Smooth muscle cell (in vitro differentiated cells): ENCODE measurements at regions not wholly inside any gene's neighbourhood (a gene's known extent, or its start where the extent isn't known, plus 50 kb on each side); places are given as distances from the start of the nearest gene placed in this dataset.

Experiments used
- DNase-seq: peaks from one replicate; lab custom pipeline; 2025; ENCODE audit not compliant: unreplicated experiment; lab: John Stamatoyannopoulos, UW
- H2AFZ ChIP-seq: fragments of 200-600 bp; sonication (generic); 2 replicates; pipeline ENCODE4 v1.6.0; 2016; ENCODE audit warnings: antibody characterized with exemption, low read depth, mild to moderate bottlenecking
- H3F3A ChIP-seq: fragments of 200-600 bp; sonication (generic); 2 replicates; pipeline ENCODE4 v1.6.0; 2017; ENCODE audit warnings: antibody characterized with exemption, low read depth
- H3K27ac ChIP-seq: fragments of 200-600 bp; sonication (generic); 2 replicates; pipeline ENCODE4 v1.5.1; 2016; ENCODE audit warnings: low read depth, mild to moderate bottlenecking
- H3K27me3 ChIP-seq: fragments of 200-600 bp; sonication (generic); 2 replicates; pipeline ENCODE4 v1.6.1; 2016; ENCODE audit warnings: low read depth, mild to moderate bottlenecking
- H3K36me3 ChIP-seq: fragments of 200-600 bp; sonication (generic); 2 replicates; pipeline ENCODE4 v1.5.1; 2016; ENCODE audit warnings: low read depth
- H3K4me1 ChIP-seq: fragments of 200-600 bp; sonication (generic); 2 replicates; pipeline ENCODE4 v1.5.1; 2016; ENCODE audit warnings: low read depth
- H3K4me2 ChIP-seq: fragments of 200-600 bp; sonication (generic); 2 replicates; pipeline ENCODE4 v1.6.0; 2016; ENCODE audit warnings: mild to moderate bottlenecking
- H3K4me3 ChIP-seq: fragments of 200-600 bp; sonication (generic); 2 replicates; pipeline ENCODE4 v1.5.1; 2016; ENCODE audit warnings: mild to moderate bottlenecking
- H3K79me2 ChIP-seq: fragments of 200-600 bp; sonication (generic); 2 replicates; pipeline ENCODE4 v1.6.0; 2016; ENCODE audit warnings: low read depth, mild to moderate bottlenecking
- H3K9ac ChIP-seq: fragments of 200-600 bp; sonication (generic); 2 replicates; pipeline ENCODE4 v1.6.0; 2016; ENCODE audit warnings: low read depth
- H3K9me3 ChIP-seq: fragments of 200-600 bp; sonication (generic); replicated peaks from 2 replicates; pipeline ENCODE4 v1.5.1; 2016; ENCODE audit warnings: low read depth
- H4K20me1 ChIP-seq: fragments of 200-600 bp; sonication (generic); 2 replicates; pipeline ENCODE4 v1.6.0; 2016; ENCODE audit warnings: low read depth
- CTCF ChIP-seq: fragments of 200-600 bp; sonication (generic); IDR thresholded peaks from 2 replicates; pipeline ENCODE4 v1.5.1; 2017; ENCODE audit warnings: borderline replicate concordance, mild to moderate bottlenecking, antibody characterized with exemption; ENCODE audit not compliant: insufficient read depth, poor library complexity, severe bottlenecking
- WGBS: methylation state at CpG from one replicate; pipeline ENCODE4 v1.1.7; 2016; ENCODE audit warnings: low lambda C conversion rate; 5-methylcytosine and 5-hydroxymethylcytosine counted together

- no peaks in the 10 kb centered on the region for H3K79me2 ChIP-seq
- H3K4me3 ChIP-seq: no peak overlapping the region
- H3K9ac ChIP-seq: no peak overlapping the region
- H3F3A ChIP-seq: no peaks in the 10 kb centered on the region
- no peak overlapping the region for H2AFZ ChIP-seq
- H3K27me3 ChIP-seq: no peaks in the 10 kb centered on the region
- no peaks in the 10 kb centered on the region for H3K9me3 ChIP-seq
- DNase-seq: no peak
- no peaks in the 10 kb centered on the region for H3K36me3 ChIP-seq
- peaks cover 7% of the 10 kb centered on the region for H3K4me1 ChIP-seq
- H3K4me2 ChIP-seq: no peak overlapping the region
- H3K27ac ChIP-seq: no peak overlapping the region
- H4K20me1 ChIP-seq: no peaks in the 10 kb centered on the region
- TF ChIP-seq CTCF: no peak
- WGBS: 92% methylated on average over 2 of the region's 2 CpGs
Observed at GRCh38 chr12:71000255-71000654, 79.7 kb upstream of the PTPRR start.

GRCh38 chr12:70994217-70994788, 73.8 kb upstream of the PTPRR start:
- no peaks in the 10 kb centered on the region for H4K20me1 ChIP-seq
- H3K9ac ChIP-seq: no peak overlapping the region
- H3K27ac ChIP-seq: no peak overlapping the region
- no peaks in the 10 kb centered on the region for H3K79me2 ChIP-seq
- no peaks in the 10 kb centered on the region for H3F3A ChIP-seq
- no peak for TF ChIP-seq CTCF
- no peak overlapping the region for H3K4me3 ChIP-seq
- H2AFZ ChIP-seq: no peak overlapping the region
- WGBS: 81% methylated on average over 5 of the region's 5 CpGs
- no peak for DNase-seq
- no peaks in the 10 kb centered on the region for H3K9me3 ChIP-seq
- no peaks in the 10 kb centered on the region for H3K36me3 ChIP-seq
- no peaks in the 10 kb centered on the region for H3K27me3 ChIP-seq
- no peaks in the 10 kb centered on the region for H3K4me1 ChIP-seq
- H3K4me2 ChIP-seq: no peak overlapping the region

GRCh38 chr12:70989232-70989631, 68.7 kb upstream of the PTPRR start:
- H3K27me3 ChIP-seq: no peaks in the 10 kb centered on the region
- H3K4me1 ChIP-seq: no peaks in the 10 kb centered on the region
- no peaks in the 10 kb centered on the region for H4K20me1 ChIP-seq
- TF ChIP-seq CTCF: no peak
- H3K27ac ChIP-seq: no peak overlapping the region
- no peaks in the 10 kb centered on the region for H3K36me3 ChIP-seq
- H3F3A ChIP-seq: no peaks in the 10 kb centered on the region
- no peak overlapping the region for H2AFZ ChIP-seq
- no peaks in the 10 kb centered on the region for H3K79me2 ChIP-seq
- no peaks in the 10 kb centered on the region for H3K9me3 ChIP-seq
- H3K4me2 ChIP-seq: no peak overlapping the region
- H3K4me3 ChIP-seq: no peak overlapping the region
- H3K9ac ChIP-seq: no peak overlapping the region
- 98% methylated on average over 2 of the region's 2 CpGs for WGBS
- DNase-seq: no peak

GRCh38 chr12:70985850-70986249, 65.3 kb upstream of the PTPRR start:
- Histone ChIP-seq H3K4me3 (no peak overlapping the region), H3K27me3 (no peaks in the 10 kb centered on the region), H3F3A (no peaks in the 10 kb centered on the region), H3K9ac (no peak overlapping the region), H3K79me2 (no peaks in the 10 kb centered on the region), H3K27ac (no peak overlapping the region), H3K9me3 (no peaks in the 10 kb centered on the region), H4K20me1 (no peaks in the 10 kb centered on the region), H3K4me1 (peaks cover 24% of the 10 kb centered on the region), H3K36me3 (no peaks in the 10 kb centered on the region), H3K4me2 (no peak overlapping the region), H2AFZ (no peak overlapping the region)
- no peak for TF ChIP-seq CTCF
- DNase-seq: no peak
- 92% methylated on average over 1 of the region's 1 CpG for WGBS
